ENCODE measurements at regions not wholly inside any gene's neighbourhood (a gene's known extent, or its start where the extent isn't known, plus 50 kb on each side); places are given as distances from the start of the nearest gene placed in this dataset.

- peak; percentile 69 for FAIRE-seq
Measured at GRCh38 chr5:145708169-145708568, 127.0 kb downstream of the PRELID2 start.

DNA sequence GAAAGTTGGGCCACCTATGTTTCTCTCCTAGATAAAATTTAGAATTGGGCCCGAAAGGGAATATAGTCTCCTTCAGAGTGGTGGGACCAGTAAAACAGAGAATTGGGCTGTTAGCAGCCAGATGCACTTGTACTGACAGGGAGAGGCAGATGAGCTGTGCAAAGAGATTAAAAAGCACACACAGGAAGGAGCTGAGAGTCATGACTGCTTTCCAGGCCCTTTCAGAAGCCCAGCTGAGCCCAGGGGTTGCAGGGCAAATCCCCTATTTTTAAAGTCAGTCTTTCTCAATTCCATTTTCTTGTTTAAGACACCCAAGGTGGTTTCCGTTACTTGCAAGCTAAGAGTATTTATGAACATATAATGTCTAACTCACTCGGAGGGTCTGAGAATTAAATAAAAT, 130.4 kb downstream of the PRELID2 start:
- FAIRE-seq, result no peak

- no peak for FAIRE-seq
Measured at GRCh38 chr5:145703856-145704255, 131.3 kb downstream of the PRELID2 start.

- FAIRE-seq, result no peak
Measured at GRCh38 chr5:145701404-145701803, 133.7 kb downstream of the PRELID2 start.

GRCh38 chr5:145699846-145700245, 135.3 kb downstream of the PRELID2 start:
- no peak for FAIRE-seq

GRCh38 chr5:145697251-145697990, 137.7 kb downstream of the PRELID2 start:
- peak; percentile 37 for FAIRE-seq

- FAIRE-seq, result no peak
Measured at GRCh38 chr5:145689235-145689634, 145.9 kb downstream of the PRELID2 start.

DNA sequence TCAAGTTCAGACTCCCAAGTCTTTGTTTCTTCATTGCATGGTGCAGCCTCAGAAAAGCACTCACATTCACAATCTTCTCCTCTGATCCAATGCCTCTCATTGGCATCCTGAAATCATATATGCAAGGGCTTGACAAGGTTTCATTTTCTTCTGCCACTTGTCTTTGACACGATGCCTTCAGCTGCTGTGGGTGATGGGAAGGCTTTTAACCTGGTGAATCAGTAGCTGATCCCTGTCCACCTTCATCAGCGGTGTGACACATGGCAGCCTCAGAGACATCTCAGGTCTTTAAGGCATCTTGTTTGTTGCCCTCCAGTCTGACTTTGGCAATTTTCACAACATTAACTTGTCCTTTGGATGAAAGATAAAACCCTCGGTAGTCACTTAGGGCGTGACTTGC, 147.2 kb downstream of the PRELID2 start:
- FAIRE-seq, result no peak

GRCh38 chr5:145685417-145685816, 149.7 kb downstream of the PRELID2 start:
- FAIRE-seq, result no peak

DNA sequence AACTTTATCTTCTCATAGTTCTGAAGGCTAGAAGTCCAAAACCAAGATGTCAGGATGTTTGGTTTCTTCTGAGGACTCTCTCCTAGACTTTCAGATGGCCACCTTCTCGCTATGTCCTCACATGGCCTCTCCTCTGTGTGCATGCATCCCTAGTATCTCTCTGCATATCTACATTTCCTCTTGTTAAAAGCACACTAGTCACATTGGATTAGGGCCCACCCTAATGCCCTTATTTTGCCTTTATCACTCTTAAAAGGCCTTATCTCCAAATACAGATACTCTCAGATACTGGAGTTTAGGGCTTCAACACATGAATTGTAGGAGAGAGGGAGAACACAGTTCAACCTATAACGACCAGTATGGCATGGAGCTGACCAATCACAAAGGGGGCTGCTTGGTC, 151.7 kb downstream of the PRELID2 start:
- FAIRE-seq, result no peak

DNA sequence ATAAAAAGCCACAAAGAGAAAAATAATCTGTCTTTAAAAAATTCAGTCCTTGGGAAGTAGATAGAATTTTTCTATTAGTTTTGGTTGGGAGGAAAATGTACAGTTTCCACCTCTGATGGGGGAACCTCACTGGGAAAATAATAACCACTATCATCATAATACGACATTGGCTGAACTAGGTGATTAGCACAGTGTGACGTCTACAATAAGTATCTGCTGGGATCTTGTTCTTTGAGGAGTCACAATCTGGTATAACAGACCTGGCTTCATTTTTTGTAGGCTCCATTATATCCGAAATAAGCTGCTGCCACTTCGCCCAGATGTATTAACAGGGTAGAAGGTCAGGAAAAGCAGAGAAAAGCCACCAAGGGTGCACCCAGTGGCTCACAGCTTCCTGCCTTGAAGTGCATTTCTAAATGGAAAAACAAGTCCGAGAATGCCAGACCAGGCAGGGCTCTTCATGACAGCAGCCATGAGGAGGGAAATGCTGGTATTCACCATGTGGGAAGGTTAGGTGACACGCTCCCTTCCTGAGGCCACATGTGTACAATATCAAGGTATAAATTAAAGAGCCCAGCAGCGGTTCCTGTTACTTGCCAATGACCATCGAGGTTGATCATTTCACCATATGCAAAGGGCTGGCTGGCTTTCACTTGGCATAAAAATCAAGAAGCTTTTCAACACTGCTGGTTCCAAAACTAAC, 152.8 kb downstream of the PRELID2 start:
- no peak for FAIRE-seq

DNA sequence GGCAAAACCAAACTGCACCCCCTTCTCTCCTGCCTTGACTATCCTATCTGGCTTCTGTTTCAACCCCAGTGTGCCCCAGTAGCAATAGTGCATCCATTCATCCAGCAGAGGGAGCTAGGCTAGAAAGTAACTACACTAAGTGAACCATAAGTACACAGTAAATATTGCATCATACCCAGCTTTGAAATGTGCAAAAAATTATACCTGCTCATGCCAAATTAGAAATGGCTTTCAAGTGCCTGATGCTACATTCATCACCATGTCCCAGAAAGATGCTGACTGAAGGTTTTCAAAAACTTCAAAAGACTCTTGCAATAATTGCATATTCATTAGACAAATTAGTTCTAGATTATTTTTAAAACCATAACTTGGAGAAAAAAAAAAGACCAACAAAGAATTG, 153.5 kb downstream of the PRELID2 start:
- FAIRE-seq, result peak; percentile 87

- no peak for FAIRE-seq
Measured at GRCh38 chr5:145681216-145681615, 153.9 kb downstream of the PRELID2 start.

DNA sequence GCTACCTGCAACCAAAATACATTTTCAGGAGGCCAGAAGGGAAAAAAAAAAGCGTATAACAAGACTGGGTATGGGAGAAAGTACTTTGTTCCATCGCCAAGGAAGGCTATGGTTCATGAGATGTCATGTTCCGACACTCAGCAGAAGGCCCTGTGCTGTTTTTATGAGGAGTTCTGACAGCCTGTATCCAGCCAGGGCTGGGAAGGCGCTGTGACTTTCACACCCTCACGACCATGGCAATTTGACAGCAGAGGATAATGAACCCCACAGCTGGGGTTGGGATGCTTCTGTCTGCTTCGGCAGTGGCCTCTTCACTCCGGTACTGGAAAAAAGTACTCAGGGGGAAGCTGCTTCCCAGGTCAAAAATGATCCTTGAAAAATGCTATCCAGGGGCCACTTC, 154.4 kb downstream of the PRELID2 start:
- no peak for FAIRE-seq

DNA sequence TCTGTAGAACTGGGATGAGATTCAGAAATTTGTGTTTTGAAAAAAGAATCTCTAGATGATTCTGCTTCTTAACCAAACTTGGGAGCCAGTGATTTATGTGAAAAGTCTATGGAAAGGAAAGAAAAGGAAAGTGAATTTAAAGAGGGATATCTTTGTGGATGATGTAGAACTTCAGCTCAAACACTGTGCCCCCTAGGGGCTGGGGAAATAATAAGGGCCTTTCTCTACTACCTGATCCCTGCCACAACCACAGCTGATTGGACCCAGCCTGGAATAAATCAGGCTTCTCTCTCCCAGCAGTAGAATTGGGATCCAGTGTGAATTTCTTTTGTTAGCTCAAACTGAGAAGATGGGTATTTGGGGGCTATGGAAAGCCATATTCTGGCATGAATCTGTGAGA, 155.0 kb downstream of the PRELID2 start:
- FAIRE-seq, result no peak

DNA sequence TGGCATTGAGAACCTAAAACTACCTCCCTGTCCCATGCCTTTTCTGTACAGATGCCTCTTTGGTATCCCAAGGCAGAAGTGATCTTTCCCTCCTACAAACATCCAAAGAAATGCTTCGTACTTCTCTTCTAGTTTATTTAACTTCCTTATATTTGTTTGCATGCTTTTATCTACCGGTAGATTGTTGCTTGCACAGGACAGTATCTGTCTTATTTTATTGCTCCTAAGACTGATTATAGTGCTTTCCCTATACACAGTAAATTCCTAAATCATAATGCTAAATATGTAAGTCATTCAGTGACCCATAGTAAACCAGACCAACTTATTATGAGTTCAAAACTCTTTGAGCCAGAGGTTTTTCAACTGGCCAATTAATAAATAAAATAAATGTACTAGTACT, 156.9 kb downstream of the PRELID2 start:
- no peak for FAIRE-seq

GRCh38 chr5:145673786-145674185, 161.4 kb downstream of the PRELID2 start:
- no peak for FAIRE-seq

GRCh38 chr5:145668714-145669113, 166.4 kb downstream of the PRELID2 start:
- FAIRE-seq, result no peak

- no peak for FAIRE-seq
Measured at GRCh38 chr5:145667742-145668141, 167.4 kb downstream of the PRELID2 start.

DNA sequence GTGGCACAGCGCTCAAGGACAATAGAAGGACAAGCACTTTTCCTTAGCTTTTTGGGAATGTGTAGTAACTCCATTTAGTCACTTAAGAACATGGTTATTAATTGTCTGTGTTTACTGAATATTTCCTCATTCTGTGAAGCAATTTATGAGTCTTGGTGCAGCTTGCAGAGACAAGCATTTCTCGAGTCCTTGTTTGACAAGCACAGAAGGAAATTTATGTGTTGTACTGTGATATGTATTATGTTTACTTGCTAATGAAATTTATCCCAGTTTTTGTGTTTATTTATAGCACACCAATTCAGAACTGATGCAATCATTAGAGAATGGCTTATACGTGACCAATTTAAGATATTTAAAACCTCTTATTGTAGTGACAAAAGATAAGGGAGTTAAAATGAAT, 168.6 kb downstream of the PRELID2 start:
- FAIRE-seq, result no peak

GRCh38 chr5:145661737-145662485, 173.2 kb downstream of the PRELID2 start:
- no peak for FAIRE-seq

DNA sequence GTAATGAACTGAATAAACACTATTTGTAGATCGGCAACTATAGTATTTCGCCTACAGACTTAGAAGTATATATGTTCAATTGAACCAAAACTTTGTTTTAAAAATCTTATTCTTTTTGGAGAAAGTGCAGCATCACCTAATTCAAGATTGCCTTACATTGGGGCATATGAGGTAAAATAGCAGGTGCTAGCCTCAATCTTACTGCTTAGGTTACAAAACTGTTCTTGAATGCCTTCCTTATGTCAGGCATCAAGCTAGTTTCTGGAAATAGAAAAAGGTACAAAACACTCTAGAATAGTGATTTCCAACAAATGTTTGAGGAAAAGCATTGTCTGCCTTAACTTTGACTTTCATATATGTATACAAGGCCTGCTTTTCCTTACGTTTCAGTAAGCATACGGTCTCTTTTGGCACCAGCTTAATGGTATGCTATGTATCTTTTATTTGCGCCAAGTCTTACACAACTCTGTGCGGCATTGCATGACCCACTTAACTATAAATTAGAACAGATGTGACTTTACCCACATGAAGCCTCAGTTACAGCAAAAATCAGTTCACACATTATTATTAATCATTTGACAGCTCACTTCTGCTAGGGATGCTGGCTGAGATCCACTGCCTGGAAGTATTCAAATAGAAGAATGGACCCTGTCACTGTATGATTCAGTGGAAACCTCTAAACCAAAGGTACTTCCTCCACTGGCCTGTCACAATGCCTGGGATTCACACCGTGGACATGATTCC, 174.1 kb downstream of the PRELID2 start:
- FAIRE-seq, result no peak

- FAIRE-seq, result no peak
Measured at GRCh38 chr5:145658435-145658834, 176.7 kb downstream of the PRELID2 start.
